Astrocyte of the cerebellum (primary cell): ENCODE measurements at regions not wholly inside any gene's neighbourhood (a gene's known extent, or its start where the extent isn't known, plus 50 kb on each side); places are given as distances from the start of the nearest gene placed in this dataset.

Experiments used
- DNase-seq: peaks from one replicate; pipeline ENCODE4 v3.0.0-alpha.2; 2011; ENCODE audit warnings: low read depth
- H3K4me3 ChIP-seq: 2 replicates; pipeline ENCODE4 v1.5.1; 2011; ENCODE audit warnings: mild to moderate bottlenecking, low read depth, low read length, moderate library complexity
- in situ Hi-C: cut with HindIII; loops from 2 replicates; pipeline ENCODE4 v1.10.0; 2017; ENCODE audit warnings: low sequenced_read_pairs
- TF ChIP-seq, protein P1 (sequence below): IDR thresholded peaks from 2 replicates; pipeline ENCODE4 v1.5.1; 2012; ENCODE audit warnings: low read length, low read depth, moderate library complexity, mild to moderate bottlenecking; ENCODE audit errors: missing control alignments

- in situ Hi-C loops, result no loop called here
Measured at GRCh38 chr2:494853-495252, 182.4 kb downstream of the TMEM18 start.

DNA sequence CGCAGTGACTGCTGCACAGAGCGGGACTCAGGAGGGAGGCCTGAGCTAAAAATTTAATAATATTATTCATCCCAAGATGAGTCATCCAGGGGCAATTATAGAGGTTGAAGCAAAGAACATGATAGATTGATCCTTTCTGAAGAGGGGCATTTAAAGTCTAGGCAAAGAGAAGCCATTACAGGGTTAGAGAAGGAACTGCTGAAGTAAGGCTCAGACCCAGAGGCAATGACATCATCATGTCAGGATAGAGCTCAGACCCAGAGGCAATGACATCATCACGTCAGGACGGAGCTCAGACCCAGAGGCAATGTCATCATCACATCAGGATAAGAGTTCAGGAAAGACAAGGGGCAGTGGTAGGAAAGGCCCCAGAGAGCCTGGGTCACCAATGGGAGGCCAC lies 184.0 kb downstream of the TMEM18 start:
- H3K4me3 ChIP-seq, result no peak overlapping the region
- in situ Hi-C loops, result no loop called here
- TF ChIP-seq, protein P1, sequence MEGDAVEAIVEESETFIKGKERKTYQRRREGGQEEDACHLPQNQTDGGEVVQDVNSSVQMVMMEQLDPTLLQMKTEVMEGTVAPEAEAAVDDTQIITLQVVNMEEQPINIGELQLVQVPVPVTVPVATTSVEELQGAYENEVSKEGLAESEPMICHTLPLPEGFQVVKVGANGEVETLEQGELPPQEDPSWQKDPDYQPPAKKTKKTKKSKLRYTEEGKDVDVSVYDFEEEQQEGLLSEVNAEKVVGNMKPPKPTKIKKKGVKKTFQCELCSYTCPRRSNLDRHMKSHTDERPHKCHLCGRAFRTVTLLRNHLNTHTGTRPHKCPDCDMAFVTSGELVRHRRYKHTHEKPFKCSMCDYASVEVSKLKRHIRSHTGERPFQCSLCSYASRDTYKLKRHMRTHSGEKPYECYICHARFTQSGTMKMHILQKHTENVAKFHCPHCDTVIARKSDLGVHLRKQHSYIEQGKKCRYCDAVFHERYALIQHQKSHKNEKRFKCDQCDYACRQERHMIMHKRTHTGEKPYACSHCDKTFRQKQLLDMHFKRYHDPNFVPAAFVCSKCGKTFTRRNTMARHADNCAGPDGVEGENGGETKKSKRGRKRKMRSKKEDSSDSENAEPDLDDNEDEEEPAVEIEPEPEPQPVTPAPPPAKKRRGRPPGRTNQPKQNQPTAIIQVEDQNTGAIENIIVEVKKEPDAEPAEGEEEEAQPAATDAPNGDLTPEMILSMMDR, result no peak
- no peak for DNase-seq

More at GRCh38 chr2:494853-495252, 182.4 kb downstream of the TMEM18 start:
- DNase-seq, result no peak
- no peak overlapping the region for H3K4me3 ChIP-seq
- TF ChIP-seq, protein P1, result no peak

DNA sequence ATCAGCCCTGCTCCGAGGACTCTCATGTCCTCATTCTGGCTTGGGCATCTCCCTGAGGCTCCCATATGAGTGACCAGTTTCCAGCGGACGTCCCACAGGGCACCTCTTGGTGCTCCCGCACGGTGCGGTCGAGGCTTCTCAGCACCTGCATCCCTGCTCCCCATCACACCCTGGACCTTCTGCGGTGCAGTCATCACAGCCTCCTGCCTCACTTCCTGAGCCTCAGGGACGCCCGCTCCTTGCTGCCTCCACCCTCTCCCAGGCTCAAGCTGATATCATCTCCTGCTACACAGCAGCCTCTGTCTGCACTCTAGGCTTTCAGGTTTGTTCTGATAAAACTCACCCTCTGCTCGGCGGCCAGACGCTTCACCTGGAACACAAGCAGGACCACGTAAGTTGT lies 185.0 kb downstream of the TMEM18 start:
- in situ Hi-C loops, result no loop called here
- TF ChIP-seq, protein P1, result no peak
- no peak for DNase-seq
- no peak overlapping the region for H3K4me3 ChIP-seq

- no peak for DNase-seq
- TF ChIP-seq, protein P1, result no peak
- in situ Hi-C loops, result no loop called here
- H3K4me3 ChIP-seq, result no peak overlapping the region
Measured at GRCh38 chr2:489838-490237, 187.4 kb downstream of the TMEM18 start.

DNA sequence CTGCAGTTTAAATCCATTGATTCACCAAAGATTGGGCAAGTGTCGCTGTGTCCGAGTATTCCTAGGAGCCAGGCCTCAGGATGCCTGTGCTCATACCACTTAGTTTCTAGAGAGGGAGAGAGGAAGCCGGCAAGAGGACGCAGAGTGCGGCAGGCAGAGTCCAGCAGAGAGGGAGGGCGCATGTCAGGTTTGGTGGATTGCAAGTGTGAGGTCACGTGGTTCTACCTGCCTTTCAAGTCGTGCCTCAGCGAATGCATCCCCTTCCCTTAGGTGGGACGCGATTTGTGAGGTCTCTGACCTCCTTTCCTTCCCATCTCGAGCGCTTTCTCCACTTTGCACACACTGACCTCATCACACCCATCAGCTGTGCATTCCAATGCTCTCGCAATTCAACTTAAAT lies 188.1 kb downstream of the TMEM18 start:
- in situ Hi-C loops, result no loop called here
- DNase-seq, result no peak
- TF ChIP-seq, protein P1, result no peak
- H3K4me3 ChIP-seq, result no peak overlapping the region

DNA sequence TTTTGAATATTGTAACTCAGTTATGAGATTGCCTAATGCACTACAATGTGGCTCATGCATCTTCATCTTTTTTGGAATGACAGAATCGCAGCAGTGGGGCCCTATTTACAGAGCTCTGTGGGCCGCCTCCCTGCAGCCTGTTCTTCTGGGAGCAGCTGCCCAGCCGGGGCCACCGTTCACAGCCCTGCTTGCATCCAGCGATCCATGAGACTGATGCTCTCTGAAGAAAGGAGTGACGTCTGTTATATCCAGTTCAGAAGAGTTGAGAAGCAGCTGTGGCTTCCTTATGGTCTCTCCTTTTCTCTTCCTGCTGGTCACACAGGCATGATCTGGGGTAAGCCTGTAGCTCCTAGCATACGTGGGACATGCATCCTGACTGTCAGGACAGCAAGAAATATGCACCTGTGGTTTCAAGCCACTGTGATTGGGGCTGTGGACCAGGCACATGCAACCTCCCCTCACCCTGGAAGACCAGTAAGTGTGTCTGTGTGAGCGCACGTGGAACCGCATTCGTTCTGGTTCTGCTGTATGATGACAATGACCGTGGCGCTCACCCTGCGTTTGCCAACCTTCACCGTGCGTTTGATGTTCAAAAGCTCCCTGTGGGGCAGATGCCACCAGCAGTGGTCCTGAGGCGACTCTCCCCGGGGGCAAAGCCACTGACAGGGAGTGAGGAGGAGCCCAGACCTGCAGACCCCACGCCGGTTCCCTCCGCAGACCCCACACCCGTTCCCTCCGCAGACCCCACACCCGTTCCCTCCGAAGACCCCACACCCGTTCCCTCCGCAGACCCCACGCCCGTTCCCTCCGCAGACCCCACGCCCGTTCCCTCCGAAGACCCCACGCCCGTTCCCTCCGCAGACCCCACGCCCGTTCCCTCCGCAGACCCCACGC lies 189.8 kb downstream of the TMEM18 start:
- no peak overlapping the region for H3K4me3 ChIP-seq
- TF ChIP-seq, protein P1, result no peak
- in situ Hi-C loops, result no loop called here
- no peak for DNase-seq
